NCI-H146 treated with DMSO at 0.1 percent for 48 hours (cell line): ENCODE measurements at regions not wholly inside any gene's neighbourhood (a gene's known extent, or its start where the extent isn't known, plus 50 kb on each side); places are given as distances from the start of the nearest gene placed in this dataset.

ENCODE experiments used
- DNase-seq: peaks from one replicate; lab custom pipeline; 2025; ENCODE audit not compliant: unreplicated experiment; lab: John Stamatoyannopoulos, UW

DNA sequence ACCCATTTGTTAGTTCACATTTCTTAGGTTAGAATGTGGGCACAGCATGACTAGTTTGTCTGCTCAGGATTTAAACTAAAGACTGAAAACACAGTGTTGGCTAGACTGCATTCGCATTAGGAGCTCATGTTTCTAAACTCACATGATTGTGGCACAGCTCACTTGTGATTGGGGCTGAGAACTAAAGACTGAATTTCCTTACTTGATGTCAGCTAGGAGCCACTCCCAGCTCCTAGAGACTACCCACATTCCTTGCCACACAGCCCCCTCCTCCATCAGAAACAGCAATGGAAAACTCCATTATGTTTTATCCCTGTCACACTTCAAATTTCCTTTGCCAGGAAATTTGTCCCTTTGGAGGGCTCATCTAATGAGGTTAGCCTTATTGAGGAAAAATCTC, 170.2 kb upstream of the NUDT6 start:
- DNase-seq: no peak

DNA sequence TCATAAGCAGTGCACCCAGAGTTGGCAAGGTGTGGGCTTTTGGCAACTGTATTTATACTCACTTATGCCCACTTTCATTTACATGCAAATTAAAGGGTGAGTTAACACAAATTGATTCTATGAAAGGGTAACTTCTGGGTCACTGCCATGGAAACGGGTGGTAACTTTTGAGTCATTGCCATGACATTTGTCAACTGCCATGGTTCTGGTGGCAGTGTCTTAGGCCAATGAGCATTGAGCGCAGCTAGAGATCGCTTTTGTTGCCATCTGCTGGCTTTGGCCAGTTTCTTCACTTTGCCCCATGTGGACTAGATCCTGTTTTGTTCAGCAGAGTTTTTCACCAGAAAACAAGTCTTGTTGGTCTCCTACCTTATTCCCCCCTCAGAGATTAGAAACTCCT, 170.8 kb upstream of the NUDT6 start:
- DNase-seq: no peak

- no peak for DNase-seq
Measured at GRCh38 chr4:123096038-123096437, 173.6 kb upstream of the NUDT6 start.

DNA sequence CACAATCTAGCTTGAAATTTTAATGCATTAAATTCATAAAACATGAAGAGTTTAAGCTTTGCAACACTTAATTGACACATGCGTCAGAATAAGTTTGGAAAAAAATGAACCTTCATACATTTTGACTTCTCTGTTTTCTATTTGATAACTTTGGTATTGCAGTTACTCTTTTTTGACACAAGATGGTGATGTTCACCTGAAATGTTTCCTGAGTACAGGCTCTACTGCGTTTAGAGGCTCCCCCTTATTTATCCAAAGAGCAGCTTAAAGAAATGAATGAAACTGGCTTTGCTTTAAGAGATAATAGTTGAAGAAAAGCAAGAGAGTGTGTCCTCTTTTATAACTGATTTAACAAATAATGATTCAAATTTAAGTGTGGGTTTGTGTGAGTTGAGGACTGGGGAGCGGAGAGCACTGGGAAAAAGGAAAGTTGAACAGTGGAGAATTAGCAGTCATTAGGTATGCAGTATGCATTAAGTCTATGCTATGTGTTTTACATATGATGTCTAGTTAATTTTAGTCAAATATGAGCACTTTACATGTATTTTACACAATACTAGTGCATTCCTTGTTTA, 180.6 kb upstream of the NUDT6 start:
- peak; percentile 0 for DNase-seq

- DNase-seq: no peak
Measured at GRCh38 chr4:123104310-123105025, 182.1 kb upstream of the NUDT6 start.

DNA sequence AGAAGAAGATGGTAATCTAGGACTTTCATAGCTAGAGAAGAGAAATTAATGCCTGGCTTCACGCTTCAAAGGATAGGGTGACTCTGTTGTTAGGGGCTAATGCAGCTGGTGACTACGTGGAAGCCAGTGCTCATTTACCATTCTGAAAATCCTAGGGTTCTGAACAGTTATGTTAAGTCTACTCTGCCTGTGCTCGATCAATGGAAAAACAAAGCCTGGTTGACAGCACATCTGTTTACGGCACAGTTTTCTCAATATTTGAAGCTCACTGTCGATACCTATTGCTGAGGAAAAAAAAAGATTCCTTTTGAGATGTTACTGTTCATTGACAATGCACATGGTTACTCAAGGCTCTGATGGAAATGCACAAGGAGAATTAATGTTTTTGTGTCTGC, 182.6 kb upstream of the NUDT6 start:
- no peak for DNase-seq

DNA sequence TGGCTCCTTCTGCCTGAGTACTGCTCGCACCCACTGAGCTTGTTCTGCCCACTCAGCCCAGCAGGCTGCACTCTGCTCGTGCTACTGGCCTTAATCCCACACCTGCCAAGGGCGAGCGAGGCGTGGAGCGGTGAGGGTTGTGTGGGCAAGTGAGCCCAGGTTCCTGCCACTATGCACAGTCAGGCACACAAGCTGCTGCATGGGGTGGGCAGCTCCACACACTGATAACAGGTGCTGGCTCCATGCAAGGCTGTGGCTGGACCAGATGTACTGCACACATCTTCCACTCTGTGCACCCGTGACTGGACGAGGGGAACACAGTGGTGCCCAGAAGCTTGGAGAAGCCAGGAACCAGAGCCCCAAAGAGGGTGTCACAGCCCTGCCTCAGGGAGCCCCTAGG, 184.3 kb upstream of the NUDT6 start:
- DNase-seq: no peak

DNA sequence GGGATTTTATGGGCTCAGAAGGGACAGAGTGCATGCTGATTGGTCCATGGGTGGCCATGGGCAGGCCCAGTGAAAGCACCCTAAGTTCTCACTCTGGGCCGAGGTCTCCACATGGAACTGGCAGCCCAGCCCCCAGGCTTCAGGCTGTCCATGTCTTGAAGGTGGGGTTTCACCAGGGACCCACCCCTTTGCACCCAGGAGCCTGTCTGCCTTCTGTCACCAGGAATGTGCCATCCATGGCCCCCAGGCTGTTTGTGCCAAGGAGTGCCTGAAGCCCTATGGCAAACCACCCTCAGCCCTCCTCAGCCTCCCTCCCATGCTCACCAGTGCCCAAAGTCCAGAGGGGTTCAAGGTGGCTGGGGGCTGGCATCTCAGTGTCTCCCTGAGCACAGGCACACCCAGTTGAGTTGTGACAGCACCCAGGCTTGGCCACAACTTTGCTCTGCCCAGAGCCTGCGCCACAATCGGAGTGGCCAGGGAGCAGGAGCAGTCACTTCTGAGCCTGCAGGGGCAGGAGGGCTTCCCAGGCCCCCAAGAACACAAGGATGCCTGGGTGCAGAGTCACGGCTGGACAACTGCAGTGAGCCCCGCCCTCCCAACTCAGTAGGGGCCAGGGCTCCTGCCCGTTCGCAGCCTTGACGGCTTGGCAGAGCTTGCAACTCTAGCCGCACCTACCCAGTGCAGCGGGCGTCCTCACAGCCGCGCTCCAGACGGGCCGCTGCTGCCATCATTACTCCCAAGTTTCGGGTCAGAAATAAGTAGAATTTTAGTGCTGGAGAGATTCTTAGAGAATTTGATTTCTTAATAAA, 185.3 kb upstream of the NUDT6 start:
- no peak for DNase-seq

DNA sequence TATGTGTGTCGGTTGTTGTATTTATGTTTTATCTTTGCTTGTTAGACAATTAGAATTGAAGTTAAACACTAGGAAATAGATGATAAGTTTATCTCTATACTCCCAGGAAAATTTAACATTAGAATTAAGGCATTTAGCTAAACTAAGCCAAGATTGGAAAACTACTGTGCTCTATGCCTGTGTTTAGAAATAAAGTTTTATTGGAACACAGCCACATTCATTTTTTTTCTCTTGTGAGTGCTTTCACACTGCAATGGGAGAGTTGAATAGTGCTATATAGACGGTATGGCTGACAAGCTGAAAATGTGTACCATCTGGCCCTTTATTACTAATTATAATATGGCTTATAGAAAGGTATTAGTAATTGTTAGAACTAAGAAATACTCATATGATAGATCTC, 186.7 kb upstream of the NUDT6 start:
- DNase-seq: no peak

- DNase-seq: no peak
Measured at GRCh38 chr4:123110147-123110546, 187.8 kb upstream of the NUDT6 start.

DNA sequence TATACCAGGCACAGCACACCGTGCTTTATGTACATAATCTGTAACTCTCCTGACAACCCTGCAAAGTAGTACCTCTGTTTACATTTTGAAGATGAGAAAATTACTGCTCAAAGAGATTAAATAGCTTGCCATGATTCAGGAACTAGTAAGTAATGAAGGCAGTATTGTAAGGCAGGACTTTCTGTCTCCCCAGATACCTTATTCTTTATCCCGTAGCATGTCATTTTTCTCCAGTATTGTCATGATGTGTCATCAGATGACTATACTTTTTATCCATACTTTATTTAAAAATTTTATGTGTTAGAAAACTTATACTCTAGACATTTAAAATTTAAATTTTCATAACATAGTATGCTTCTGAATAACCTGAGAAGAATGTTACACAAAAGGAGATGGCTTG, 188.3 kb upstream of the NUDT6 start:
- DNase-seq: no peak

GRCh38 chr4:123113155-123113554, 190.8 kb upstream of the NUDT6 start:
- no peak for DNase-seq

DNA sequence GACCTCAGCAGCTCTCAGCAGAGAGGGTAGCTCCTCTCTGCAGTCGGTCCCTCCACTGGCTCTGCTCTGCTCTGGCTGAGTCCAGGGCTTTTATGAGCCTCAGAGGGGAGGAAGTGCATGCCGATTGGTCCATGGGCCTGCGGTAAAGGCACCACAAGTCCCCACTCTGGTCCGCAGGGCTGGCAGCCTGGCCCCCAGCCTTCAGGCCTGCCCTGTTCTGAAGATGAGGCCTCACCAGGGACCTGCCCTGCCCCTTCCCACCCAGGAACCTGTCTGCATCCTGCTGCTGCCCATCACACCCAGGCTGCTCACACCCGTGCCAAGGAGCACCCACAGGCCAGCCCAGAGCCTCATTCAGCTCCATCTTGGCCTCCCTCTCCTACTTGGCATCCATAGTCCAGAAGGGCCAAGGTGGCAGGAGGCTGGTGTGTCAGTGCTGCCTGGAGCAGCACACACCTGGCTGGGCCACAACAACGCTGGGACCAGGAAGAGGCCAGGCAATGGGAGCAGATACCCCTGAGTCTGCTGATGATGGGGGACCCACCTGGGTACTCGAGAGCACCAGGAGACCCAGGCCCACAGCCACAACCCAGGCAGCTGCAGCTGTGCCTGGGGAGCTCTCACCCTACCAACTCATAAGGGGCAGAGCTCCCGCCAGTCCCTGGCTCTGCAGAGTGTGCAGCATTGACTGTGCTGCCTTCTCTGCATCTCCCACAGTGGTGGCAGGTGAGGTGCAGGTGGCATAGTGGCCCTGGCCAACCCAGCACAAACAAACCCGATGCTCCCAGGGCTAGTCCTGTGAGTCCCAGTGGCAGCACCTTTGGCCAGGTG, 191.9 kb upstream of the NUDT6 start:
- DNase-seq: no peak

- no peak for DNase-seq
Measured at GRCh38 chr4:123114915-123115756, 192.7 kb upstream of the NUDT6 start.

GRCh38 chr4:123116412-123116811, 194.0 kb upstream of the NUDT6 start:
- no peak for DNase-seq

GRCh38 chr4:123120473-123120872, 198.1 kb upstream of the NUDT6 start:
- DNase-seq: no peak

- DNase-seq: no peak
Measured at GRCh38 chr4:123121241-123121907, 199.0 kb upstream of the NUDT6 start.

GRCh38 chr4:123125477-123125876, 203.1 kb upstream of the NUDT6 start:
- DNase-seq: no peak

DNA sequence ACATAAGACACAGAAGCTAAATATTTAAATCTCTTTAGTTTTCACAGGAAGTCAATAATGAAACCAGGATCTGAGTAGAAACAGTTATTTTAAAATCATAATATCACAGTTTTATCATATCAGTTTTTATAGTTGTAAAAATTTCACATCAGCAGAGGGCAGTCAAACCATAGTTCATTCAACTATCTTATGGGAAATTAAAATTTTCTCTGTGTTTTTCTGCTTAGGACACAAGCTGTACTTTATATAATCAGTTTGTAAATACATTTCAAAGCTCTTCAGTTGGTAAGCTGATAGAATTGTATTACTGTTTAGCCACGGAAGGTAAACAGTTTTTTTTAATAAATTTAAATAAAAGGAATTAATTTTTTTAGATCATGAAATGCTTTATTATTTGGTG, 204.8 kb upstream of the NUDT6 start:
- no peak for DNase-seq

DNA sequence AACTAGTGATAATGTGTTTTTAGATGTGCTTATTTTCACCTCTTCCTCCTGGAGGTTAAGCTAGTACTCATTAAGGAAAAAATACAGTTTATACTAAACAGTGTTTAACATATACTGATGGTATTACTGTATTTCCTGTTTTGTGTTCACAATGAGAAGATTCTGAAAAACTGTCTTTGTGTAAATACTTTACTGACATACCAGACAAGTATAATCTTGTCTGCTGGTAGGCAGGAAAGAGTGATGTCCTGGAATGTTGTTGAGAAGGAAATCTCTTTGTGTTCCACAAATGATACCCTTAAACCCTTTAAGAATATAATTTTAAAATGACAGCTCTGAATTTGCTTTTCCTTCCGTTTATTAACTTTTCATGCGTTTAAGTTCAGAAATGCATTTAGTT, 205.5 kb upstream of the NUDT6 start:
- no peak for DNase-seq
